Subcutaneous abdominal adipose tissue (tissue), 5 donors: ENCODE measurements at regions not wholly inside any gene's neighbourhood (a gene's known extent, or its start where the extent isn't known, plus 50 kb on each side); places are given as distances from the start of the nearest gene placed in this dataset.
"Not testable (repeated sequence)": the region's sequence is repeated elsewhere in the genome, so short reads cannot be mapped to it uniquely, and the experiment has no call there.

Source experiments
- H3K27ac ChIP-seq: one replicate; pipeline ENCODE4 v1.7.0; 2013; ENCODE audit warnings: low read depth, mild to moderate bottlenecking, inconsistent platforms, low read length, moderate library complexity
- H3K27me3 ChIP-seq, 5 donors: one replicate each; pipeline ENCODE4 v1.7.0; 2013; ENCODE audit warnings: low read length in 5 of 5, inconsistent platforms in 1 of 5; ENCODE audit not compliant: control insufficient read depth in 5 of 5, insufficient read depth in 4 of 5
- H3K36me3 ChIP-seq, 5 donors: one replicate each; pipeline ENCODE4 v1.7.0; 2013; ENCODE audit warnings: low read length in 5 of 5; ENCODE audit not compliant: control insufficient read depth in 5 of 5, insufficient read depth in 5 of 5
- H3K4me1 ChIP-seq, 5 donors: one replicate each; pipeline ENCODE4 v1.7.0; 2013; ENCODE audit warnings: low read length in 5 of 5, mild to moderate bottlenecking in 3 of 5, moderate library complexity in 1 of 5; ENCODE audit not compliant: control insufficient read depth in 5 of 5, insufficient read depth in 5 of 5
- H3K4me3 ChIP-seq, 5 donors: one replicate each; pipeline ENCODE4 v1.7.0; 2013; ENCODE audit warnings: low read length in 5 of 5, low read depth in 1 of 5
- H3K9ac ChIP-seq, 5 donors: one replicate each; pipeline ENCODE4 v1.7.0; 2013; ENCODE audit warnings: low read length in 5 of 5, mild to moderate bottlenecking in 4 of 5, moderate library complexity in 3 of 5
- H3K9me3 ChIP-seq, 5 donors: one replicate each; pipeline ENCODE4 v1.7.0; 2013; ENCODE audit warnings: low read length in 5 of 5; ENCODE audit not compliant: control insufficient read depth in 5 of 5
- donor health status: healthy.
- donor health status: healthy.
- donor health status: healthy.
- donor health status: healthy.
- donor health status: healthy.

DNA sequence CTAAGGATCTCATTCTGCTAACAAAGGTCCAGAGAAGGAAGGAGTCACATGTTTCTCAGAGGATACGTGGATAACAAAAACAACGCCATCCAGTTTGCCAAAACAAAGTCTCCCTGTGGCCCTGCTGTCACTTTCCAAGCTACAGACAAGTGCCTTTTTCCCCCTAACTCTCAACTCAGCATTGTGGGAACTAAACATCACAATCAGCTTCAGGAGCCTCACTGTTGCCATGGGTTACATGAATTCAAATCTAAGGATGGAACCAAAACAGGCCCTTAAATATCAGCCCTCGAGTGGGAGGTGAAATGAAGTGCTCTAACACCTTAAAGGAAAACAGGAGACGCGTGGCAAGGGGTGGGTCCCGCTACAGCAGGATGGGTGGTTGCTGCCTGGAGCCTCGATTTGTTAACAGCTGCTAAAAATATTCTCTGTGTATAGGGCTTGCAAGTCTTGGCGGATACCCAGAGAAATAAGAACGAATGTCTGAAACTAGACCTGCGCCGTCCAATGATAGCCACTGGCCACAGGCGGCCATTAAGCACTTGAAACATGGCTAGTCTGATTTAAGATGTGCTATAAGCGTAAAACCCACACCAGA lies 66.4 kb upstream of the SOD1 start:
- peaks cover 0 to 2% (median 0%) of the 10 kb centered on the region in 5 donors for H3K27me3 ChIP-seq
- no peaks in the 10 kb centered on the region for H3K4me1 ChIP-seq
- H3K4me3 ChIP-seq, result no peak overlapping the region
- peaks cover 0 to 4% (median 0%) of the 10 kb centered on the region in 5 donors for H3K9me3 ChIP-seq
- no peak overlapping the region for H3K27ac ChIP-seq
- H3K9ac ChIP-seq, result no peak overlapping the region
- H3K36me3 ChIP-seq, result no peaks in the 10 kb centered on the region

DNA sequence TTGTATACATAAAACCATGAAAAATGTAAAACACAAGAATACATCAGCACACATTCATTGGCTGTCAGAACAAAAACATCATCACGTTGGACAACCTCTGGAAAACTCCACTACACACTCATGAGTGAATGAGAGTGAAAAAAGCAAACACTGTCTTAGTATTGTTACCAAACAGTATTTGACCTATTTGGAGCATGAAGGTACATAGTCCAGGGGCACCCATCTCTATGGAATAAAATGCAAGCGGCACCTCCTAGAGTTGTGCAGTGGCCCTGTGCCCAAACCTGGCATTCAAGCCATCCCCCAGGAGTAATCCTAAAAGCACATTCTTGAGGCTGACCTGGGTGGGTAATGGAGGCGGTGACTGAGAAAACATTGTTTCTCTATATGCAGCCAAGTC lies 67.0 kb upstream of the SOD1 start:
- peaks cover 0 to 4% (median 0%) of the 10 kb centered on the region in 5 donors for H3K9me3 ChIP-seq
- H3K27me3 ChIP-seq, result peaks cover 0 to 2% (median 0%) of the 10 kb centered on the region in 5 donors
- no peak overlapping the region for H3K4me3 ChIP-seq
- H3K4me1 ChIP-seq, result no peaks in the 10 kb centered on the region
- no peak overlapping the region for H3K27ac ChIP-seq
- H3K9ac ChIP-seq, result no peak overlapping the region
- H3K36me3 ChIP-seq, result no peaks in the 10 kb centered on the region

DNA sequence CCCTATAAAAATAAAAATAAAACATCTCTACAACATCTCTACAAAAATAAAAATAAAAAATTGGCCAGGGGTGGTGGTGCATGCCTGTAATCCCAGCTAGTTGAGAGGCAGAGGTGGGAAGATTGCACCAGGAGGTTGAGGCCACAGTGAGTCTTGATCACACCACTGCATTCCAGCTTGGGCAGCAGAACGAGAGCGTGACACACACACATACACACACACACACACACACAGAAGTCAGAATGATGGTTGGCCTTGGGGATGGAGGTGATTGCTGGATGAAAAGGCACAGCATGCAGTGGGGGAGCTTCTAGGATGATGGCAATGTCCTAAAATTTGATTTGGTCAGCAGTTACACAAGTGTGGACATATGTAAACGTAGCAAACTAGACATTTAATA lies 69.7 kb upstream of the SOD1 start:
- no peak overlapping the region for H3K4me3 ChIP-seq
- H3K27me3 ChIP-seq, result peaks cover 0 to 2% (median 0%) of the 10 kb centered on the region in 5 donors
- H3K27ac ChIP-seq, result no peak overlapping the region
- peaks cover 0 to 4% (median 0%) of the 10 kb centered on the region in 5 donors for H3K9me3 ChIP-seq
- no peaks in the 10 kb centered on the region for H3K4me1 ChIP-seq
- no peak overlapping the region for H3K9ac ChIP-seq
- H3K36me3 ChIP-seq, result no peaks in the 10 kb centered on the region

DNA sequence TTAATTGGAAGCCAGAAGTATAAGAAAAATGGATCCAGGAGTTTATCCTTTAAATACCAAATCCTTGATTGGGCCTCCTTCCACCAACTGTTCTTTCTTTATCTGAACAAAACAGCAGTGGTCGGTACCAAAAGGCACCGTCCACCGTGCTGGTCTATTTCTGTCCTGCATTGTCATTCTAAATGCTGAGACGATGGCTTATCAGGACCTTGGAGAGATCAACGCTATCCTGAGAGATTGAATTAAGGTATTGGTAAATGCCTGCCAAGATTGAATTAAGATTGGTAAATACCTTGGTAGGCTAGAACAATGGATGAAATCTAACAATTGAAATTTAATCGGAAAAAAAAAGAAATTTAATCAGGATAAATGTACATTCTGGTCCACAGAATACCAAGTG lies 73.4 kb upstream of the SOD1 start:
- peaks cover 0 to 4% (median 0%) of the 10 kb centered on the region in 5 donors for H3K4me1 ChIP-seq
- no peak overlapping the region for H3K4me3 ChIP-seq
- H3K9ac ChIP-seq, result no peak overlapping the region
- H3K9me3 ChIP-seq, result no peaks in the 10 kb centered on the region
- no peak overlapping the region for H3K27ac ChIP-seq
- peaks cover 0 to 2% (median 0%) of the 10 kb centered on the region in 5 donors for H3K27me3 ChIP-seq
- no peaks in the 10 kb centered on the region for H3K36me3 ChIP-seq

DNA sequence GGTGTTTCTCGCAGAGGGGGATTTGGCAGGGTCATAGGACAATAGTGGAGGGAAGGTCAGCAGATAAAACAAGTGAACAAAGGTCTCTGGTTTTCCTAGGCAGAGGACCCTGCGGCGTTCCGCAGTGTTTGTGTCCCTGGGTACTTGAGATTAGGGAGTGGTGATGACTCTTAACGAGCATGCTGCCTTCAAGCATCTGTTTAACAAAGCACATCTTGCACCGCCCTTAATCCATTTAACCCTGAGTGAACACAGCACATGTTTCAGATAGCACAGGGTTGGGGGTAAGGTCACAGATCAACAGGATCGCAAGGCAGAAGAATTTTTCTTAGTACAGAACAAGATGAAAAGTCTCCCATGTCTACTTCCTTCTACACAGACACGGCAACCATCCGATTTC lies 75.6 kb upstream of the SOD1 start:
- H3K36me3 ChIP-seq, H3K4me1 ChIP-seq, H3K27ac ChIP-seq, H3K9me3 ChIP-seq, H3K27me3 ChIP-seq, H3K9ac ChIP-seq, H3K4me3 ChIP-seq: not testable (repeated sequence)

DNA sequence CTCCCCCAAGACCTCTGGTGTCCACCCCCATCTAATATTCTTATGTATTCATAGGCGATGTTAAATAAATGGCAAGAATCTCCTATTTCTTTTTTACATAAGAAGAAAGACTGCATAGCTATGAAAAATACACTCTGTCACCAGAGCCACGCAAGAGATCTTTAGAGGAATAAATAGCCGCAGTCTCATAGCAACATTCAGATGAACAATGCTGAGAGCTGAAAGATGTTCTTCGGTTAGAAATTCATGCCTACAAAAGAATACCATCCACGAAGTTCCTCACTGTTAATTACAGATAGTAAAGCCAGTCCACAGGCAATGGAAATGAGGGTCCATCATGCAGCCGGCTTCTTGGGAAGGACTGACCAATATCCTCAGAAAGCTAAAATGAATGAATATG lies 76.0 kb upstream of the SOD1 start:
- H3K9ac ChIP-seq, result no peak overlapping the region
- no peaks in the 10 kb centered on the region for H3K36me3 ChIP-seq
- peaks cover 0 to 4% (median 0%) of the 10 kb centered on the region in 5 donors for H3K4me1 ChIP-seq
- no peak overlapping the region for H3K4me3 ChIP-seq
- no peaks in the 10 kb centered on the region for H3K27me3 ChIP-seq
- no peak overlapping the region for H3K27ac ChIP-seq
- H3K9me3 ChIP-seq, result no peaks in the 10 kb centered on the region

DNA sequence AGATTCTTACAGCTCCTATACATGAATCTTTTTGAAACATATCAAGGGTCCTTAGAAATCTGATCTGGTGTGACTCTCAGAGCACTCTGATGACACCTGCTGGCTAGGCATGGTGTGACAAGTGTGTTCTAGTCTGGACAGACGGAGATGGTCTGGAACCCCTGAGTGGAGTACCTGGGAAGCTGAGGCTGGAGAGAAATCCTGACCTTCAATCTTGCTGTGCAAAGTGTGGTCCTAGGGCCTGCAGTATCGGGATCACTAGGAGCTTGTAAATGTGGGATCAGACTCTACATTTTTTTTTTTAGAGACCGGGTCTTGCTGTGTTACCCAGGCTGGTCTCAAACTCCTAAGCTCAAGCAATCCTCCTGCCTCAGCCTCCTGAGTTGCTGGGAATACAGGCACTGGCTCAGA lies 78.6 kb upstream of the SOD1 start:
- Histone ChIP-seq H3K27me3 (no peaks in the 10 kb centered on the region), H3K9me3 (no peaks in the 10 kb centered on the region), H3K4me3 (no peak overlapping the region), H3K9ac (no peak overlapping the region), H3K4me1 (peaks cover 0 to 4% (median 0%) of the 10 kb centered on the region in 5 donors), H3K27ac (no peak overlapping the region), H3K36me3 (no peaks in the 10 kb centered on the region)

DNA sequence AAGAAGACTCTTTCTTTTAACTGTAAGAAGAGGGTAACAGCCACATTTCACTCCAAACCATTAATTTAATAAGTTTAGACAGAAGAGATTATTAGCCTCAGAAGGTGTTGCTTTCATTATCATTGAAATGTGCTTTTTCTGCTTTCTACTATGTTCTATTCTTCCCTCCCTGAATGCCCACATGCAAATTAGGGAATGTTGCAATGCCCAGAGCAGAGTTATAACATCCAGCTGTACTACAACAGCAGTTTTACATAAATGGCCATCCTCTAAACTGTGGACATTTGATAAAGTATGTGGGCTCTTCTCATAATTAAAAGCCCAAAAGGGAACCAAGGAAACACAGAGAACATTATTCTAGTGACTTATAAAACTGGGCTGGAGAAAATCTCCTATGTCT lies 82.2 kb upstream of the SOD1 start:
- H3K9me3 ChIP-seq, result peaks cover 6 to 9% (median 7%) of the 10 kb centered on the region in 5 donors
- no peak overlapping the region for H3K9ac ChIP-seq
- H3K27me3 ChIP-seq, result no peaks in the 10 kb centered on the region
- H3K36me3 ChIP-seq, result no peaks in the 10 kb centered on the region
- no peaks in the 10 kb centered on the region for H3K4me1 ChIP-seq
- no peak overlapping the region for H3K27ac ChIP-seq
- no peak overlapping the region for H3K4me3 ChIP-seq

DNA sequence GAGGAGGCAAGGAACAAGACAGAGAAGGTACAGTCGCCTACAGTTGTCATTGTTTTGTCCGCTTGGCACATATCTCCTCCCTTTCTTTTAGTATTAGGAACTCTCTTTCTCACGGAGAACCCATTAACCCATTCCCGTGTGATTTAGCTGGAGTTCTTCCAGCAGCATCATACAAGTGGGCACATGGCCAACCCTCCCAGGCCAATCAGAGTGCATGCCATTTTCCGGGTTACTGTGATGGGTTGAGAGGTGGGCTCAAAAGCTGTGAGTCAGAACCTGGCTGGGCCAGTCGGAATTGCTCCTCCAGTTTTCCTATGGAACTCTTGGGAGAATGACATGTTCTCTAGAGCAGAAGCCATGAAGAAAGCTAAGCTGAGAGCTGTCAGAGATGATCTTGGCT lies 83.1 kb upstream of the SOD1 start:
- H3K4me1 ChIP-seq, result no peaks in the 10 kb centered on the region
- H3K9ac ChIP-seq, result no peak overlapping the region
- no peak overlapping the region for H3K4me3 ChIP-seq
- no peak overlapping the region for H3K27ac ChIP-seq
- H3K36me3 ChIP-seq, result no peaks in the 10 kb centered on the region
- no peaks in the 10 kb centered on the region for H3K27me3 ChIP-seq
- H3K9me3 ChIP-seq, result peaks cover 6 to 9% (median 7%) of the 10 kb centered on the region in 5 donors

DNA sequence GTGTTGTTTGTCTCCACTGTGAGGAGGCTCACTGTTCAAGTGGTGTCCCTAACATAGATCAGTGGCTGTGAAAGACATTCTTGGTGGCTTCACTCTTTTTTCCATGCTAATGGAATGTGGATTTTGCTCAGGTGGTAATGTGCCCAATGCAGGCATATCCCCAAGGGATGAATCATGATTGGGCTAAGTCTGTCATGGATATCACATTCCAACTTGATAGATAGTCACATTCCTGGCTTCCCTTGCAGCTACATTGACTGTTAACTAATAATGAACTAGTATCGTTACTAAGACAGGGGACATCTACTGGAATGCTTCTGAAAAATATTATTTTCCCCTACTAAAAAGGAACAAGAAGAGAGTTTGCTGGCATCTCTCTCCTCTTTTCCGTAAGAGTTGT lies 86.3 kb upstream of the SOD1 start:
- Histone ChIP-seq H3K9ac (no peak overlapping the region), H3K4me3 (no peak overlapping the region), H3K36me3 (no peaks in the 10 kb centered on the region), H3K27ac (no peak overlapping the region), H3K4me1 (no peaks in the 10 kb centered on the region), H3K9me3 (peaks cover 6 to 9% (median 7%) of the 10 kb centered on the region in 5 donors), H3K27me3 (no peaks in the 10 kb centered on the region)
